Renal cortex interstitium (tissue), 11 donors: ENCODE measurements at regions not wholly inside any gene's neighbourhood (a gene's known extent, or its start where the extent isn't known, plus 50 kb on each side); places are given as distances from the start of the nearest gene placed in this dataset.
A peak's percentile ranks its signal among the peaks of the same experiment; 100 is the strongest.
"Not testable (repeated sequence)": the region's sequence is repeated elsewhere in the genome, so short reads cannot be mapped to it uniquely, and the experiment has no call there.

Experiments used
- DNase-seq, 11 donors: peaks; one replicate each; pipeline ENCODE4 v3.0.0-alpha.2; 2013; ENCODE audit warnings: low read depth in 9 of 11, low spot score in 4 of 11; ENCODE audit errors: extremely low read depth in 1 of 11

DNA sequence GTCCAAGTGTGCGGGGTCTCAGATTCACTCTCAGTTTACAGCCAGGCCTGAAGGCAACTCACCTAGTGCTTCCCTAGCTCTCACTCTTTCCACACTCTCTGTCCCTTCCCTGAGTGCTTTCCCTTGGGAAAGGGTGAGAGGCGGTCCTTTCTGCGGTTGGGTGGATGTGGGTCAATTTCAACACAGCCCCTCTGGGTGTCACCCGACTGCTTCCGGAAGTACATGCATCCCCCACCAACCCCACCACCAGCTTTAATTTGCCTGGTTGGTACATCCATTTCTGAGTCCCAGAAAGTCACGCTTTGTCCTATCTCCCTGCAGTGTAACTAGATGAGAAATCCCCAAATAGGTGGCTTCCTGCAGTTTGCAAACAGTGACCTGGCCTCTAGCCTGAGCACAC lies 307.3 kb upstream of the MEIS1 start:
- DNase-seq: no peak

DNA sequence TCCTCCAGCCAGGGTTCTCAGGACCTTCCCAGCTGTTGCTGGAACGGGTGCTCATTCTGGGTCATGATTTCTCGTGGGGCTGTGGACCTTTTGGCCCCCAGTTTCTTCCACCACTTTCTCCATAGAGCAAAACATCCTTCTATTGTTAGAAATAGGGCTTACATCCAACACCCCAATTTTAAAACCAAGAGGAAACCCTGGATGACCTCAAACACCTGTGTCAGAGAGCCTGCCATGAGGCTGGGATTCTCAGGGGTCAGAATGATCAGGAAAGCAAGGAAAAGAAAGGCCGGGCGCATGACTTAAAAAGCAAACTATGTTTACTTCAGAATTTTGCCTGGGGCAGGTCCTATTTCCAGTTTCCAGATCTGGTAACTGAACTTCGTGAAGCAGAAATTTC lies 307.9 kb upstream of the MEIS1 start:
- DNase-seq: no peak

DNA sequence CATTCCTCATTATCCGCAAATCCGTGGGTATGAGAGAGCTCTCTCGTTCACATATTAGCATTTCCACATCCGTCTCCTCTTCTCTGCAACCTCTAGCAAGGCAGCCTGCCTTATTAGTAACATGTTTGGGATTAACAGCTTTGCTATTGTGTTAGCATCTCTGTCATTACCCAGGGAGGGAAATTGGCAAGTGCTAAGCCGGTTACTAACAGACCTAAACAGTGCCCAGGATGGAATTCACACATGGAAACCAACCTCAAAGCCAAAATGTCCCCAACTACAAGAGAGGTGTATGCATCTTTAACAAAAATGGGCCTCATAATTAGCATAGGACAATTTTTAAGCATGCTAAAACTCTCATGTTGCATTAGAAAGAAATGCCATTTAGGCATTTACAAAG lies 309.0 kb upstream of the MEIS1 start:
- DNase-seq: no peak

DNA sequence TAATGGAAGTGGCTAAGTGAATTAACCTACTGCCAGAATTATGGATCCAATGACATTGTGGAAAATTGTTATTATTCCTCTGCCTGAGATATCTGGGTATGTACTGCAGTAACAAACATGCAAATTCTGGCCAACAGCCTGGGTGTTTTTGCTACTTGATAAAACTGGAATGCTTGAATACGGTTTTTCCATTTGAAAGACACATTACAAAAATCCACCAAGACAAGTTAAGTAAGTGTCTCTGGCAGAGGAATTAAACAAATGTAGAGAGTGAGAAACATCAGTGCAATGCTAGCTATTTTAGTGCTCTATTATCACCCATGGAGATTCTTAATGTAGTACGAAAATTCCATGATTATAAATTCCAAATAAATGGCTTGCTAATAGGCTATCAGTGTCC lies 312.4 kb upstream of the MEIS1 start:
- DNase-seq: no peak

DNA sequence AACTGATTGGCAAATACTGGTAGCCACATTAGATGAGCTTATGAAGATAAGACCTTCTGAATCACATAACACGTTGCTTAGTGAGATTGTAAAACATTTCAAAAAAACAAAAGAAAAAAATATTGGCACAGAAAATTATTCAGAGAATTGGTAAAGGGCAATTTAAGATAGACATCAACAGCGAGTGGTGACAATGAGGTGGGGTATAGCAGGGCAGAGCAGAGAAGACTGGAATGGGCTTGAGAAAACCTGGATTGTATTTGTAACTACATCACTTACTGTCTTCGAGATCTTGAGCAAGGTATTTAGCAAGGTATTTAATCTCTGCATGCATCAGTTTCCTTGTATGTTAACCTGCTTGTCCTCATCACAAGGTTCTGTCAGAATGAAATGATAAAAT lies 313.0 kb upstream of the MEIS1 start:
- DNase-seq: no peak

DNA sequence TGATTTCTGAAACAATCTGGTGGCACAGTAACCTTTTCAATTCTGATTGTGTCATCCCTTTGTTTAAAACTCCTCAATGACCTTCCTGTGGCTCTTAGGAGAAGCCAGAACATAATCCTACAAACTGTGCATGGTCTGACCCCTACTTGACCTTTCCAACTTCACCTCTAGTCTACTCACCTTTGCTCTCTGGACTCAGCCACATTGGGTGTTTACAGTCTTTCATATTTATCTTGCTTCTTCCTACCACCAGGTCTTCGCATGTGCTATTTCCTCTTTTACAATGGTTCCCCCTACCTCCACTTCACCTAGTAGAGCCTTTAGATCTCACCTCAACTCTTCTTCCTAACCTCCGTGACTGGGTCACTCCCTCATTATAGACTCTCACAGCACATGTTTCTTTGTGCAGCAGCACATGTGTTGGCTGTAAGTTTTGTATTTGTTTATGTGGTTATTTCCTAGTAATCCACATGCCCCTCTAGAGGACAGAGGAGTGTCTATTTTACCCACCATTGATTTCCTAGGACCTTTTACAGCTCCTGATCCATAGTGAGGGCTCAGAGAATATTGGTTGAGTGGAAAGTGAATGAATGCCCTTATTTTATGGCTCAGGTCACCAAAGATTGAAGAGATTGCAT lies 320.8 kb upstream of the MEIS1 start:
- DNase-seq: no peak

DNA sequence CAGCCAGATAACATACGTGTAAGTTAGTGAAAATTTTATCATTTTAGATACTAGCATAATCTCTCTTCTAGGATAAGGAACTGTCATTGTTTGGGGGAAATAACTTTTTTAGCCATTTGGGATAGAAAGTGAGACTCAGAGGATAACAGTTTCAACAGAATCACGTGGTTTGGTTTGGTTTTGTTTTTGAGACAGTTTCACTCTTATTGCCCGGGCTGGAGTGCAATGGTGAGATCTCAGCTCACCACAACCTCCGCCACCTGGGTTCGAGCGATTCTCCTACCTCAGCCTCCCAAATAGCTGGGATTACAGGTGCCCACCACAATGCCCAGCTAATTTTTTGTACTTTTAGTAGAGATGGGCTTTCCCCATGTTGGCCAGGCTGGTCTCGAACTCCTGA lies 323.2 kb upstream of the MEIS1 start:
- no peak for DNase-seq

DNA sequence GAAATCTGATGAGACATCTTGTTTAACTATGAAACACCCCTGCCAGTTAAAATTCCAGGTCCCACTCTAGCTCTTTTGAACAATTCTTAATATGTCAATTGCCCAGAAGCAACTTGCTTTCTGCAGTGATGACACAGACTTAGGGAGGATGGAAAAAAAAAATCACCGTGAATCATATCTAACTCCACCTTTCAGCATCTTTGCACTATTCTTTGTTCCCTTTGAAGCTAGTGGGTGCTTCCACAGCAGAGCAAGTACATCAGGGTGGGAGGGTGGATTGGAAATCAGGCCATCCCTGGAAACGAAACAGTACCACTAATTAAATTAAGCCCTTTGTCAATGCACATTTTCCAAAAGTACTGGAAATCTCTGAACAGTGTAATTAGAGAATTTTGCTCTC lies 324.3 kb upstream of the MEIS1 start:
- DNase-seq: no peak

DNA sequence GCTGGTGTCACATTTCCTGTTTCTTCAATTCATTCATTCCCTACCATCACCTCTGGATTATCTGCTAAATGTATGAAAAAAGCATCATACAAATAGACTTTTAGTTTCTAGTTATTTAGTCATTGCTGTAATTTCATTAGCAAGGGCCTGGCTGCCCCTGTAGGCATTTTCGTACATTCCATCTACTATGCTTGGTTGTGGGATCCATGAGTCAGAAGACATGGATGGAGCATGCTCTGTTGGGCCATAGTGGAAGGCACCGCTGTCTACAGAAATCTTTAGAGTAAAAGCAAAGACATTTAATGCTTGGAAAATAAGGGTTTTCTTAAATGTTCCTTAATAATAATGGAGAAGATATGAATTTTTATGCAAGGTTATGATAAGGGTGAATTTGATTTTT lies 324.8 kb upstream of the MEIS1 start:
- DNase-seq: no peak

DNA sequence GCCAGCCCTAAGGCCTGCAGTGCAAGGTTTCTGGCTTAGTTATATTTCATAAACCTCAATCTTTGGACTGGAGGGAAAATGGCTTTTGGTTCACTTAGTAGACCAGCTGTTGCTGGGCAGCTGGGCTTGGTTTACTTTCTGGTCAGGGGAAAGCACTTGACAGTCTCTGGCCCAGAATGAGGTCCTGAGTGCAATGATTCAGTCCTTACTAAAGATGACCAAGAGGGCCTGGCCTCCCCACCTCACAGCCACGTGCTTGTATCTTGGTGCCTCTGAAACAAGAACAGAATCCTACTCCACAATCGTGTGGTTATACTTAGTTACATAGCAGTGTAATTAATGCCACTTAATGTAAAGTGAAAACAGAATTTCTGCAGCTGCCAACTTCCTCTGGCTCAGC lies 325.5 kb upstream of the MEIS1 start:
- DNase-seq: no peak

DNA sequence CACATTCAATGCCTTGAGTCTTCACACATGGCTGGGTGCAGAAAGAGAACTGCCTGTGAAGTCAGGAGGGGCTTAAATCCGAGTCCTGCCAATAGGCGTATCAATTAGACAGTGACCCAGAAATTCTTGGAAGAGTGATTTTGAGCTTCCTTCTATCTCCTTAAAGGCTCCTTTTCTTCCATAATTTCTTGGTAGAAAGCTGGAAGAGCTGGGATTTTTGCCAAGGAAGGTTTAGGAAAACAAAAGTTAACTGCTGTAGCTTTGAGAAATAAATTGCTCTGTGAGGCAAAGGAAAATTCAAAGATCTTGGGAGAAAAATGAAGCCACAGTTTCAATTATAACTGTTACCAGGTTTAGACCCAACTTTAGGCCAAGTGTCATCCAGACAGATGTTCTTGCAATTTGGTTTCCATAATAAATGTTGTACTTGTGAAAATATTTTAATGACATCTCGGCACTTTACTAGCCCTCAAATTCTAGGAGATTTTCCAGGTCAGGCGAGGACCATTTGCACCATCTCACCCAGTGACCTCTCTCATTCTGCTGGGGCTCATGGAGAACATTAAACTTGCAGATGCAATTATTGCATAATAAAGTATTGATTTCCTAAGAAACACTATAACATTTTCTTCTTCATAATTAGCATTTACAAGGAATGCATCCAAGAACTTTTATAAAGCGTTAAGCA lies 329.7 kb upstream of the MEIS1 start:
- DNase-seq: no peak

DNA sequence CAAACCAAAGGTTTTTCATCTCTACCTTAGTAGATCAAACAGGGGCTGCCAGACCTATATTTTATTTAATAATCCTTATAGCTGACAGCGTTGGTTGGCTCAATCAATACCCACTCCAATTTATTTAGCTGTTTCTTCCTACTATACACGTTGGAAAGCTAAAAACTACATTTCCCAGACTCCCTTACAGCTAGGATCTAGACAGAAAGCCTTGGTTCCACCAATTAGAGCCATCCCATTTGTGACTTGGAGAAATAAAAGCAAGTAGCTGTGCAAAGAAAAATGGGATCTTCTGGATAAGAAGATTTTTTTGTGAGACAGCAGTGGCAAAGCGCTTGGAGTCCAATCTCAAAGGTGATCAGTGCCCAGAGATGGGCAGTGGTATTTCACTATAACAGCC lies 331.3 kb upstream of the MEIS1 start:
- DNase-seq: no peak

DNA sequence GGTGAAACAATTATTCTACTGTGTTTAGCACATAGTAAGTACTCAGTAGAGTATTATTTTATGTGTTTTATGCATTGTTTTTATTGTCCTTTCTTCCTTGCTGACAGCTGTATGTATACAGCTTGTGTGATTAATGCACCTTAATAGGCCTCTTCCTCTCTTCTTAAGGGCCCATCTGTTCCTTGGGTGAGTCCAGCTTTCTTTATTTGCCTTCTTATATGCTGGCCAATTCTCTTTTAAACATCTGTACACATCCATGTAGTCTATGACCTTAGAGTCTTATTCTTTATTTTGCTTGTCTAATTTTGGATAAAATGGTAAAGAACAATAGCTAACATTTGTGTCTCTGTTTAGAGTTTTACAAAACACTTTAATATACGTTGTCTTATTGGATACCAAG lies 333.7 kb upstream of the MEIS1 start:
- no peak for DNase-seq

DNA sequence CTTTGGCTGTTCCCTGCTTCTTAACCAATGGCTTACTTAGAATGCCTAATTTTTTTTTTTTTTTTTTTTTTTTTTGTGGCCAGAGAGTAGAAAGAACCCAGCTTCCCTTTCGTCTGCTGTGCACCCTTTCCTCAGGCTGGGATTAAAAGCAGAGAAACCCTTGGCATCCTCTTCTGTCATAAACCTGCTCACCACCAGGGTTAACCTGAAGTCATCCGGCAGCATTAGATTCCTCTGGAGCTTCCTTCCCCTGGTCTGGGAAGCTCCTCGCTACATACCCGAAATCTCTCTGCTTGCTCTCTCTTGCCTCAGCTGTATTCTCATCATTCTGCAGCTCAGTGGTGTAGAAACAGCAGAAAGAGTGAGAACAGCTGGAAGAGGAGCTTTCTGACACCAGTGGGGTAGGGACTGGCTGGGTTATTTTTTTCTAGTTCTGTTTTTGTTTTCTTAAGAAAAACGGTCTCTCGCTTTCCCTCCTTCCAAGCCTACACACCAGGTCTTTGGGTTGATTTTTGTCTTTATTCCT lies 339.0 kb upstream of the MEIS1 start:
- peak in 1 of 11 donors; percentile 15 for DNase-seq

DNA sequence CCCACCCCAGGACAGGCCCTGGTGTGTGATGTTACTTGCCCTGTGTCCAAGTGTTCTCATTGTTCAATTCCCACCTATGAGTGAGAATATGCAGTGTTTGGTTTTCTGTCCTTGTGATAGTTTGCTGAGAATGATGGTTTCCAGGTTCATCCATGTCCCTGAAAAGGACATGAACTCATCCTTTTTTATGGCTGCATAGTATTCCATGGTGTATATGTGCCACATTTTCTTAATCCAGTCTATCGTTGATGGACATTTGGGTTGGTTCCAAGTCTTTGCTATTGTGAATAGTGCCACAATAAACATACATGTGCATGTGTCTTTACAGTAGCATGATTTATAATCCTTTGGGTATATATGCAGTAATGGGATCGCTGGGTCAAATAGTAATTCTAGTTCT lies 340.2 kb upstream of the MEIS1 start:
- DNase-seq: not testable (repeated sequence)

DNA sequence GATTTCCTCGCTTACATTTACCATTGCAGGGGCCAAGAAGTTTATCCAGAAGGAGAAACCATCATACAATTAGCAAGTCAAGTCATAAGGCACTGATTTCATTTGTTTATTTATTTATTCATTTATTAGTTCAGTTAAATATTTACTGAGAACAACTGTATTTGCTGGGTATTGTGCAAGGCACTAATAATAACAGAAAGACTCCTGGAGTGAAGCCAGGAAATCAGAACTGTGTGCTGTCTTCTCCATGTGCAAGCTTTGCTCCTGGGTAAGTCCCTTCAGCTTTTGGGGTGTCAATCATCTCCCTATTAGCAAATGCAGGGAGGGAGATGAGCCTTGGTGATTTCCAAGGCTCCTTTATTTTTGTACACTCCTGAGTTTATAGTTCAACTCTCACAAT lies 341.6 kb upstream of the MEIS1 start:
- no peak for DNase-seq

DNA sequence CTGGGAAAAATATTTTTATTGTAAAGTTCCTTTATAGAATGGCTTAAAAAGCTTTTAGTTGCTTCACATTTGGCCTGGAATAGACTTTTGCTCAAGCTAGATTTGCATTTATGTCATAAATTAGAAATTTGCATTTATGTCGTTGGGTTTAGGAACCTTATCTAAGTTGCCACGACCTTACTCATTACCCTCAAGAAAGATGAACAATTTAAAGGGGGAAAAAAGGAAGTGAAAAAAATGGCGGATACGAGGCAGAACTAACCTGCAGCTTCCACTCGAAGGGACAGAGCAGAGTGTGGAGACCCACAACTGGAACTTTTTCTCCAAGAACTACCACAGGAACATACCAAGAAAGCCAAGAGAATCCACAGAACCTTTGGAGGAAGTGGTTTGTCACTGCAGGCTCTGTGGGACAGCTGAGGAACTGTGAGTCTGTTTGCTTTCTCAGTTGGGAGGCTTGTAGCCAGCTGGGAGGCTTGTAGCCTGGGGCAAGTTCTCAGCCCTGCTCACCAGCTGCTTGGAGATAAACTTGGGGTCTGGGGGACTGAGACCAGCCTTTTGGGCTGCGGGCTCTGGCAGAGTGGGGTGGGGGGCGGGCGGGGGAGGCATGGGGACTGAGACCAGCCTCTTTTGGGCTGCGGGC lies 349.9 kb upstream of the MEIS1 start:
- no peak for DNase-seq

DNA sequence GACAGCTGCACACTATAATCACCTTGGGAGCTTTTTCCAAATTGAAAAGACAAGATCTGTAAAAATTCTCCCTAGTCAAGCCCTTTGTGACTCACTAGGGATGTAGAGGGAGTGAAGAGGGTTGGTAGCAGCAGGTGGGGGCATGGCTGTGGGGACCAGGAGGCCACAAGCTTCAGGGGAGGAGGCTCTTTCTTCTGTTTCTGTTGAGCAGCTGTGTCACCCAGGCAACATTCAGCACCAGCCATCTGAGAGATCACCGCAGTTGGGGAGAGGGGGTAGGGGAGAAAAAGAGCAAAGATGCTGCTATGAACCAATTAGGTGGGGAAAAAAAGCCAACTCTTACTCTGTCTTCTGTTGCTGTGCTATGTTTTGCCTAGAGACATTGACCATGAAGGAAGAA lies 352.3 kb upstream of the MEIS1 start:
- no peak for DNase-seq

DNA sequence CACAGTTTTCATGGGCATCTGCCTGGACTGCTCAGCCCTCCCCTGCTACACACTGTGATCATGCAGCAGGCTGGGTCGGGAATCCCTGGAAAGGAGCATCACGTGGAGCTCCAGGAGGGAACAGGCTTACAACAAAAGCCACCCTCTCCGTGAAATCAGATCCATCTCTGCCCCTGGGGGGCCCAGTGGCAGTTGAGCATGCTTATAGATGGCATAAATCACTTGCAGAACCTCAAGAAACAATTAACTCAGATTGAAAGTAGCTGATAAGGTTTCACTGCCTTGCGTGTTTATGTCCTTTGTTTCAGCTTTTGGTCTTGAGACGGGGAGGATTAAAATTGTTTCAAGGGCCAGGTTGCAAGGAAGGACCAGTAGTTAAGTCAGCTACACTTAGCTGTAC lies 354.8 kb upstream of the MEIS1 start:
- DNase-seq: peak in 3 of 11 donors; percentile 17 to 62 (median 52)

DNA sequence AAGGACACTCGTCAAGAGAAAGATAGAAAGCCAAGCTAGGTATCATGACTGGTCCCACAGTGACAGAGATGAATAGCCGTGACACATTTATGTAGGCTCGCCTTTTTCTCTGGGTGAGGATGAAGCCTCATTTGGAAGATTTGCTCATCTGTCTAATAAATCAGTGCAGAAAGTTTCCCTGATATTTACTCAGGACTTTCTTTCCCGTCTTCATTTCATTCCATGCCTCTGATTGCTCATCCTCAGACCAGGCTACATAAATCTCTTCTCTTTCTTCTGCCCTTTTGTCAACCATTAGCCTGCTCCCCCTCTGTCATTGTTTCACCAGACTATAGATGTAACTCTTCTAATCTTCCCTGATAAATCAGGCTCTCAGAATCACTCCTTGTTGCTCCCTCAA lies 361.8 kb upstream of the MEIS1 start:
- peak in 5 of 11 donors; percentile 41 to 74 (median 69) for DNase-seq
